ENCODE measurements at regions not wholly inside any gene's neighbourhood (a gene's known extent, or its start where the extent isn't known, plus 50 kb on each side); places are given as distances from the start of the nearest gene placed in this dataset.
"Not testable (repeated sequence)": the region's sequence is repeated elsewhere in the genome, so short reads cannot be mapped to it uniquely, and the experiment has no call there.

DNA sequence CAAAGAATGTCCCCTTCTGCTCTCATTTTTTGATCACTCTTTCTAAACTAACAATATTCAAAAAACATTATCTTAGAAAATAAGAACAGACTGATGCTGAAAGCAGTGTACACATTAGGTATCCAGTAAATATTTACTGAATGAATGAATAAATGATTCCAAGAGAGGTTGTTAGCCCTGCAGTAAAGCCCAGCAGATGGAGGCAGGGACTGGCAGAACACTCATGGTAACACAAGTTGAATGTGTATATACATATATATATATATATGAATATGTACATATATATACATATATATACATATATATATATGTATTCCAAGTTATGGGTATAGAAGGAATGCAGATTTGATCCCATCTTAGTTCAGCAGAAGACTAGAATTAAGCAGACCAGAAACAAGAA is 546.3 kb downstream of the RAB38 start:
- no peak for DNase-seq

GRCh38 chr11:87628026-87628580 is 547.1 kb downstream of the RAB38 start:
- no peak for DNase-seq

DNA sequence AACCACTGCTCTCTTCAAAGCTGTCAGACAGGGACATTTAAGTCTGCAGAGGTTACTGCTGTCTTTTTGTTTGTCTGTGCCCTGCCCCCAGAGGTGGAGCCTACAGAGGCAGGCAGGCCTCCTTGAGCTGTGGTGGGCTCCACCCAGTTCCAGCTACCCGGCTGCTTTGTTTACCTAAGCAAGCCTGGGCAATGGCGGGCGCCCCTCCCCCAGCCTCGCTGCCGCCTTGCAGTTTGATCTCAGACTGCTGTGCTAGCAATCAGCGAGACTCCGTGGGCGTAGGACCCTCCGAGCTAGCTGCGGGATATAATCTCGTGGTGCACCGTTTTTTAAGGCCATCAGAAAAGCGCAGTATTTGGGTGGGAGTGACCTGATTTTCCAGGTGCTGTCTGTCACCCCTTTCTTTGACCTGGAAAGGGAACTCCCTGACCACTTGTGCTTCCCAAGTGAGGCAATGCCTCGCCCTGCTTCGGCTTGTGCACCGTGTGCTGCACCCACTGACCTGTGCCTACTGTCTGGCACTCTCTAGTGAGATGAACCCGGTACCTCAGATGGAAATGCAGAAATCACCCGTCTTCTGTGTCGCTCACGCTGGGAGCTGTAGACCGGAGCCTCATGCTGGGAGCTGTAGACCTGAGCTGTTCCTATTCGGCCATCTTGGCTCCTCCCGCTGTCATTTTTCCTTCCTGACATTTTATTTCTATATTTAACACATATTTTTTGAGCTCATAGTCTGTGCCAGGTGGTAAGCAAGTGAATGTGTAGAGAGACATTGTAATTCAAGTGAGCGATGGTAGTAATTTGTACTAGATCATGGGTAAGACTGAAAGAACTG is 551.5 kb downstream of the RAB38 start:
- not testable (repeated sequence) for DNase-seq

GRCh38 chr11:87616511-87616910 is 558.7 kb downstream of the RAB38 start:
- no peak for DNase-seq

DNA sequence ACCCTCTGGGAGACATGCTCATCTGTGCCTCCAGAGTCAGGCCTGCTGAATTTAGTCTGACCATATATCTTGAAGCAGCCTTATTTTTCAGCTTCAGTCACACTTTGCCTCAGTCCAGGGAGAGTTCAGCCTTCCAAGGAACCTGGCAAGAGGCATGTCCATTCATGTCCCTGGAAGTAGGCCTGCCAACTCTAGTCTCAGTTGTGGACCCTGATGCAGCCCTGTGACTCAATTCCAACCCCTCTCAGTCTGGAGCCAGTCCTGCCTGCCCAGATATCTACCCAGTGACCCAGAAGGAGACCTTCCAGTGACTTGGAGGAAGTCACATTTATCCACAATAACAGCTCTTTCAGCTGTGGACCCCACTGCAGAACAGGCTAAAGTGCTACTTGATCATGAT is 566.6 kb downstream of the TMEM135 start:
- DNase-seq = no peak

GRCh38 chr11:87603887-87604286 is 566.2 kb downstream of the TMEM135 start:
- DNase-seq = no peak

- DNase-seq = no peak
Measured at GRCh38 chr11:87602776-87603175, 565.0 kb downstream of the TMEM135 start.

DNA sequence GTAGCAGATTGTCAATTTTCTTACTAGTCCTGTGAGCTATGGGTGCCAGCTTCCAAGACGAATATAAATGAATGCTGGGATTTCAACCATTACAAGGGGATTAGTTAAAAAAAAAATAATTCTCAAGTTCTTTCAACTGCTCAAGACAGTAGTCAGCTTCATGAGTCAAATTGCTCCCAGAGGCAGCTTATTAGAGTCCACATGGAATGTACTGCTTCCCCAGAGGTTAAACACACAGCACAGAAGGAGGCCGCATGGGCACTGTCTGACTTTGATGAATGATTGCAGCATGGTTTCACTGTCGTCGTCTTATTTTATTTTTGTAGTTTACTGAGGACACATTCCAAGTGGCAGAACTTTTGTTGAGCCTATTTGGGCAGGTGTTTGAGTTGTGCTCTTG is 563.2 kb downstream of the TMEM135 start:
- no peak for DNase-seq

GRCh38 chr11:87597725-87598124 is 560.0 kb downstream of the TMEM135 start:
- peak; percentile 84 for DNase-seq

GRCh38 chr11:87596176-87596575 is 558.4 kb downstream of the TMEM135 start:
- DNase-seq = no peak

DNA sequence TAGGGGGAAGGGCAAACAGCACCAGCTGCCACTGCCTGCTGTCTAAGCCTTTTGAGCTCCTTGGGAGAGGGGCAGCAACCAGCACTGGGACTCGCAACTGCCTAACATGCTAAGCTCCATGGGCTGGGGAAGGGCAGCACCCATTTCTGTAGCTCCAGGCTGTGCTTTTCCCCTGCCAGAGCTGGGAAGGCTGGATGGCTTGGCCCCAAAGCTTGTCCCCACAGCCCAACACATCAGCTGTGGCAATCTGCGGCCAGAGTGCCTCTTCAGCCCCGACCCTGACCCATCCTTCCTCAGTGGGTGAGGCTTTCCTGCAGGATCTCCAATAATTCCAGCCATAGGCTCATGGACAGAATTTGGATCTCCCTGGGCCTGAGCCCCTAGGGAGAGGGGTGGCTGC is 551.3 kb downstream of the TMEM135 start:
- DNase-seq = no peak

GRCh38 chr11:87585613-87586012 is 547.9 kb downstream of the TMEM135 start:
- DNase-seq = not testable (repeated sequence)

- no peak for DNase-seq
Measured at GRCh38 chr11:87583931-87584330, 546.2 kb downstream of the TMEM135 start.

GRCh38 chr11:87575088-87575487 is 537.4 kb downstream of the TMEM135 start:
- no peak for DNase-seq

DNA sequence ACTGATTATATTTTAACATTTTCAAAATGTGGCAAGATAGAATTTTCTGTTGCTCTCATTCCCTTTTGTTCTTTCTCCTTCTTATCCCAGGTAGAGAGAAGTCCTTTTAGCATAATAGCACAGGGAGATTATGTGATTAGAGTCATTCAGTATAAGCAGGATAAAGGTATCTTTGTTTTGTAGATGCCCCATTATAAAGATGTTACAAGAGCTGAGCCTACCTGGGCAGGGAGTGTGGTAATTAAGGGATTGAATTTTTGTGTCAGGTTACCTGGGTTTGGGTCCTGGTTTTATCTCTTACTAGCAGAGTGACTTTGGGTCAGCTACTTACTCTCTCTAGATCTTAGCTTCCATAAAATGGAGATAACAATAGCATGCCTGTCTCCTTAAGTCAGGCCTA is 536.5 kb downstream of the TMEM135 start:
- DNase-seq = no peak

DNA sequence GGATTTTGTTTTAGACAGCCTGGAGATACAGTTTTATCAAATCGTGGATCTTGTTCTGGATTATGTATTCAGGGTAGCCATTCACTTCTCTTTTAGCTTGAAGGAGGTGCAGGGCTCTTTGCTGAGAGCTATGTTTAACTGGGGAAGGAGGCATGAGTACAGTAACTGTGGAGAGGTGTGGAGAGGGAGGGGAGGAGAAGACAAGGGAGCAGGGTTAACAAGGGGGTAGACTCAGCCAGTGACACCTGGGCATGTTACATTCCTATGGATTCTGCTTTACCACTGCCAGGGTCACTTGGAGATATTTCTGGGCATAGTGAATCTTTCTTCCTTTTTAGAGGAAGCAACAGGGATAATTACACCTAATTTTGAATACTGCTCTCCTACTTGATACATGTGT is 536.0 kb downstream of the TMEM135 start:
- DNase-seq = no peak

- DNase-seq = no peak
Measured at GRCh38 chr11:87572881-87573280, 535.1 kb downstream of the TMEM135 start.

GRCh38 chr11:87560352-87560751 is 522.6 kb downstream of the TMEM135 start:
- no peak for DNase-seq

DNA sequence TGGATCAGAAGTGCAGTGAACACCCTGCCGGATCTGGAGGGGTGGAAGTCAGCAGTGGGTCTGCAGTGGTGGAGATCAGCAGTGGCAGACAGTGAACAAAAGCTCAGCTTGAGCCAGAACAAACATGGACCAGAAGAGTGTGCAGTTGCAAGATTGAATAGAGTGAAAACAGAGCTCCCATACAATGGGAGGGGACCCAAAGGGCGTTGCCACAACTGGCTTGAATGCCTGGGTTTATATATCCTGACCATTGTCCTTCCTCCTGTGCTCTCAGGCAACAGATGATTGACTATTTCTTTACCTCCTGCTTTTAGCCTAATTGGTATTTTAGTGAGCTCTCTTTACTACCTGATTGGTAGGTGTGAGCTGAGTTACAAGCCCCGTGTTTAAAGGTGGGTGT is 522.1 kb downstream of the TMEM135 start:
- DNase-seq = not testable (repeated sequence)

GRCh38 chr11:87555101-87555500 is 517.4 kb downstream of the TMEM135 start:
- no peak for DNase-seq

DNA sequence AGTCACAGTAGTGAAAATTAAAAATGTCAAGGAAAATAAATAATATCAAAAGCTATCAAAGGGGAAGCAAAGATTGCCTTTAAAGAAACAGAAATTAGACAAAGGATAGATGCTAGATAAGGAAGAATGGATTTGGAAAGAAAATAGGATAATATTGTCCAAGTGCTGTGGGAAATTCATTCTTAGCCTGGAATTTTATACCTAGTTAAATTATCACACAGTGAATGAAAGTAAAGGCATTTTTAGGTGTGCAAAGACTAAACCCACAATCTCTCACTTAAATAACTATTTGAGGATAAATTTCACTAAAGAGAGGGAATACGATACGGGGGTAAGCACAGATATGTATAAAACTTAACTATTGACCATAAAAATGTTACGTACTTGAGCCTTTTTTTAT is 511.1 kb downstream of the TMEM135 start:
- DNase-seq = no peak

DNA sequence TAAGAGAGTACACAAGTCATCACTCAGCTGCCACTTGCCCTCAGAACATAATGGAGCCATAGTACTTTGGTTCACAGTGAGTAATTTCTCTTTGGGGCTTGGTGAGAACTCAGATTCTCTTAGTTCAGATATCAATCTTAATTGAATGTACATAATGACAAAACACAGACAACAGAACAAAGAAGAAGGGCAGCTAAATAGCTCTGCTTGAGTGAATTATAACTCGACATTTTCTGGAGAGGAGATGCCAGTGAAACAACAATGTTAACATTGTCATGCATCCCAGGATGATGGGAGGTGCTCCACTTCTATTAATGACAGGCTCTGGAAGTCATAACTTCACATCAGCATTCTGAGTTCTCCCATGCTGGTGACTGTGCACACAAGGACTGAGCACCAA is 508.1 kb downstream of the TMEM135 start:
- no peak for DNase-seq

DNA sequence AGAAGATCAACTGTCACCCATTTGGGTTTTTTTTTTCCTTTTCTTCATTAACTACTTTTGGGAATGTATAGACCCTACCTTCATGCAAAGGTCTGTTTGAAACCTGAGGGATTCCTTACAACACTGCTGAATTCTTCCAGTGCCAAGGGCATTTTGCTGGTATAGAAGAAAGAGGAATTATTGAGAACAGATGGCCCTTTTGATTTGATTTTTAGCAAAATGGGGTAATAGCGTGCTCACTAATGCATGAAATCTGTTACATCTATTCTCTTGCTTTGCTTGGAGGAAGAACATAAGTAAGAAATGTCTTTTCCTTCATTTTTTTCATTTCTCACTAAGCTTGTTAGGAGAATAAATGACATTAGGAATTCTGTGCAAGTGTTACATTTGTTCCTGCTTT is 501.9 kb downstream of the TMEM135 start:
- no peak for DNase-seq

GRCh38 chr11:87536565-87536964 is 498.8 kb downstream of the TMEM135 start:
- no peak for DNase-seq

DNA sequence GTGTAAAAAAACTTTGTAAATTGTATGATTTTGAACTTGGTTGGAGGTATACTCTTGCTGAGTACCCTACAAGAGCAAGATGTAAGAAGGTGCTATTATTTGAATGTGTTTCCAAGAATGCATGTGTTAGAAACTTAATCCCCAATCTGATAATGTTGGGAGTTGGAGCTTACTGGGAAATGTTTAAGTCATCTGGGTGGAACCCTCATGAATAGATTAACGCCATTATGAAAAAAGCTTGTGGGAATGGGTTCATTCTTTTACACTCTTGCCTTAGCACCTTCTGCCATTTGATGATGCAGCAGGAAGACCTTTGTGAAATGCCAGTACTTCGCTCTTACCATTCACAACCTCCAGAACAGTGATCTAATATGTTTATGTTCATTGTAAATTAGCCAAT is 498.3 kb downstream of the TMEM135 start:
- no peak for DNase-seq

Measured in NCI-H774 (cell line).